ENCODE measurements at regions not wholly inside any gene's neighbourhood (a gene's known extent, or its start where the extent isn't known, plus 50 kb on each side); places are given as distances from the start of the nearest gene placed in this dataset.
A peak's percentile ranks its signal among the peaks of the same experiment; 100 is the strongest.

DNA sequence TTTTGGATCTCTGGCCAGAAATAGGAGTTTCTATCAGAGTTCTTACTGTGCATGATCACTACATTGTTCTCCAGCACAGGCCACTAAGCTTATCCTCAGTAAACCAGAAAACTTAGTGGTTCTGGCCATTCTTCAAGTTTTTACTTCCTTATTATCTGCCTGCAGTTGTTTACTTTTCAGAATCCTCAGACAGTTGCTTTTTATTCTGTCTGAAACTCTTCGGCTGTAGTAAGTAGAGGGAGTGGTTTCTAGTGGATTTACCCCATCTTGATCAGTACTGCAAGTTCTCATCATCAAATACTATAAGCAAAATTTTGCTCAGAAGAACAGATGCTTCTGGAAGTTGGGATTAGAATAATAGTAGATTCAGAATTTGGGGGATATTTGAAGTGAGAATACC lies 193.0 kb upstream of the RARB start:
- Histone ChIP-seq H3K4me1 (0 out of 3 replicates have a peak, but pooled peaks cover 3% of the 10 kb centered on the region), H3K4me2 (peak overlapping the region; percentile 20; the same call in 2 of the 3 replicates), H3K9me3 (no peaks in the 10 kb centered on the region), H3K27ac (0 out of 6 replicates have a peak overlapping the region, but pooled peaks of 1 of the 2 experiments have one; percentile 19), H3K4me3 (no peak overlapping the region)
- TF ChIP-seq FOXS1 (CRISPR knock-in tag; IDR thresholded peaks at IDR 0.05) = no peak
- no peak for TF ChIP-seq SMC3 (IDR thresholded peaks at IDR 0.05)
- no peak for TF ChIP-seq CBX8 (IDR thresholded peaks at IDR 0.05)
- TF ChIP-seq CBX2 (IDR thresholded peaks at IDR 0.05; ENCODE audit: borderline replicate concordance, low read depth) = no peak
- TF ChIP-seq, protein P1, sequence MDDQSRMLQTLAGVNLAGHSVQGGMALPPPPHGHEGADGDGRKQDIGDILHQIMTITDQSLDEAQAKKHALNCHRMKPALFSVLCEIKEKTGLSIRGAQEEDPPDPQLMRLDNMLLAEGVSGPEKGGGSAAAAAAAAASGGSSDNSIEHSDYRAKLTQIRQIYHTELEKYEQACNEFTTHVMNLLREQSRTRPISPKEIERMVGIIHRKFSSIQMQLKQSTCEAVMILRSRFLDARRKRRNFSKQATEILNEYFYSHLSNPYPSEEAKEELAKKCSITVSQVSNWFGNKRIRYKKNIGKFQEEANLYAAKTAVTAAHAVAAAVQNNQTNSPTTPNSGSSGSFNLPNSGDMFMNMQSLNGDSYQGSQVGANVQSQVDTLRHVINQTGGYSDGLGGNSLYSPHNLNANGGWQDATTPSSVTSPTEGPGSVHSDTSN (IDR thresholded peaks at IDR 0.05) = no peak
- TF ChIP-seq, protein P2, sequence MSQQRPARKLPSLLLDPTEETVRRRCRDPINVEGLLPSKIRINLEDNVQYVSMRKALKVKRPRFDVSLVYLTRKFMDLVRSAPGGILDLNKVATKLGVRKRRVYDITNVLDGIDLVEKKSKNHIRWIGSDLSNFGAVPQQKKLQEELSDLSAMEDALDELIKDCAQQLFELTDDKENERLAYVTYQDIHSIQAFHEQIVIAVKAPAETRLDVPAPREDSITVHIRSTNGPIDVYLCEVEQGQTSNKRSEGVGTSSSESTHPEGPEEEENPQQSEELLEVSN (IDR thresholded peaks at IDR 0.05; ENCODE audit: borderline replicate concordance, low read depth) = no peak
- no peak for TF ChIP-seq ZC3H11A (IDR thresholded peaks at IDR 0.05)
- ATAC-seq (peak in 1 of 2 experiments; percentile 40; a peak in 1 of 6 replicates), FAIRE-seq (no peak), DNase-seq (ENCODE audit: low read depth in 1 of 2, low spot score in 1 of 2) (no peak)
- POLR2A ChIA-PET = no interaction called here
- 3% methylated on average over 1 of the region's 1 CpG for WGBS (ENCODE audit: missing lambda C conversion rate)
- CTCF ChIA-PET = no interaction called here

DNA sequence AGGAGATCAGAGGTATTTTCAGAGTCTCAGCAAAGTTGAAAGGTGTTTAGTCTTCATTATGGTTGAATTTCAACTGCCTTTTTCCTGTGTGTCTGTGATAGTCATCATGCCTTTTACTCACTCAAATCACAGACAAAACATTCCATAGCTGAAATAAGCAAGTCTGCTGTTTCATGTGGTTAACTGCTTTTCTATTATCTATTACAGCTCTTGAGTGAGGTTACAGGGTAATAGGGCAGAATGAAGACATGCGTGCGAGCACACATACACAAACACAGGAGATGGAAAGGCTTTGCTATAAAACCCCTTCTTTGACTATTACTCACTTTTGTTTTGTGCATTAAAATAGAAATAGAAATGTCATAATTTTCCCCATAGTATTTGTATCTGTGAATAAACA lies 192.6 kb upstream of the RARB start:
- CTCF ChIA-PET = no interaction called here
- no peaks in the 10 kb centered on the region for H3K9me3 ChIP-seq
- 0 out of 3 replicates have a peak, but pooled peaks cover 3% of the 10 kb centered on the region for H3K4me1 ChIP-seq
- no peak for FAIRE-seq
- POLR2A ChIA-PET = no interaction called here
- no peak for DNase-seq (ENCODE audit: low read depth in 1 of 2, low spot score in 1 of 2)
- no peak overlapping the region for H3K4me3 ChIP-seq
- H3K27ac ChIP-seq = no peak overlapping the region
- no peak for ATAC-seq
- WGBS (ENCODE audit: missing lambda C conversion rate) = 84% methylated on average over 2 of the region's 2 CpGs
- H3K4me2 ChIP-seq = peak overlapping the region; percentile 20; the same call in 1 of the 3 replicates
- TF ChIP-seq NR3C1 (IDR thresholded peaks at IDR 0.05) (no peak), HDAC2 (IDR thresholded peaks at IDR 0.05) (no peak)

DNA sequence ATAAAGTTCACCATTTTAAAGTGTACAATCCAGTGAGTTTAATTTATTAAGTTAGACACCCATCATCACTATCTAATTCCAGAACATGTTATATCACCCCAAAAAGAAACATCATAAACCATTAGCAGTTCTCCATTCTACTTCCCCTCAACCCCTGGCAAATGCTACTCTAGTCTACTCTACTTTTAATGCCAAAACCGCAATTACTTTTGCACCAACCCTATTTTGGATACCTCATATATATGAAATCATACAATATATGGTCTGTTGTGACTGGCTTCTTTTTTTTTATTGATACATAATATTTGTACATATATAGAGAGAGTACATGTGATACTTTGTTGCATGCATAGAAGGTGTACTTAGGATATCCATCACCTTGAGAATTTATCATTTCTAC lies 190.5 kb upstream of the RARB start:
- TF ChIP-seq PHF8 (IDR thresholded peaks at IDR 0.05; ENCODE audit: borderline replicate concordance, low read depth) = no peak
- TF ChIP-seq HOXB13 (CRISPR knock-in tag; IDR thresholded peaks at IDR 0.05; ENCODE audit: low read depth) = no peak
- TF ChIP-seq ZC3H11A (IDR thresholded peaks at IDR 0.05) = no peak
- TF ChIP-seq, protein P3, sequence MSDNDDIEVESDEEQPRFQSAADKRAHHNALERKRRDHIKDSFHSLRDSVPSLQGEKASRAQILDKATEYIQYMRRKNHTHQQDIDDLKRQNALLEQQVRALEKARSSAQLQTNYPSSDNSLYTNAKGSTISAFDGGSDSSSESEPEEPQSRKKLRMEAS (IDR thresholded peaks at IDR 0.05) = no peak
- no peak for TF ChIP-seq ESRRA (IDR thresholded peaks at IDR 0.05; ENCODE audit: borderline replicate concordance, low read length)
- no peak for TF ChIP-seq CHD2 (IDR thresholded peaks at IDR 0.05; ENCODE audit: low read length, partially characterized antibody)
- TF ChIP-seq, protein P4, sequence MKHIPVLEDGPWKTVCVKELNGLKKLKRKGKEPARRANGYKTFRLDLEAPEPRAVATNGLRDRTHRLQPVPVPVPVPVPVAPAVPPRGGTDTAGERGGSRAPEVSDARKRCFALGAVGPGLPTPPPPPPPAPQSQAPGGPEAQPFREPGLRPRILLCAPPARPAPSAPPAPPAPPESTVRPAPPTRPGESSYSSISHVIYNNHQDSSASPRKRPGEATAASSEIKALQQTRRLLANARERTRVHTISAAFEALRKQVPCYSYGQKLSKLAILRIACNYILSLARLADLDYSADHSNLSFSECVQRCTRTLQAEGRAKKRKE (CRISPR knock-in tag; IDR thresholded peaks at IDR 0.05; ENCODE audit: low read depth) = no peak
- no peak for TF ChIP-seq MAFK (IDR thresholded peaks at IDR 0.05; ENCODE audit: partially characterized antibody)
- no peak for TF ChIP-seq FOSL2 (IDR thresholded peaks at IDR 0.05)
- no peak for TF ChIP-seq FOSL2 (CRISPR knock-in tag; IDR thresholded peaks at IDR 0.05)
- TF ChIP-seq POLR2A (IDR thresholded peaks at IDR 0.05; ENCODE audit: low read length) = no peak
- no peak for TF ChIP-seq EHMT2 (IDR thresholded peaks at IDR 0.05; ENCODE audit: low read depth)
- TF ChIP-seq HEYL (CRISPR knock-in tag; IDR thresholded peaks at IDR 0.05) = no peak
- TF ChIP-seq, protein P1 (IDR thresholded peaks at IDR 0.05) = no peak
- TF ChIP-seq, protein P5, sequence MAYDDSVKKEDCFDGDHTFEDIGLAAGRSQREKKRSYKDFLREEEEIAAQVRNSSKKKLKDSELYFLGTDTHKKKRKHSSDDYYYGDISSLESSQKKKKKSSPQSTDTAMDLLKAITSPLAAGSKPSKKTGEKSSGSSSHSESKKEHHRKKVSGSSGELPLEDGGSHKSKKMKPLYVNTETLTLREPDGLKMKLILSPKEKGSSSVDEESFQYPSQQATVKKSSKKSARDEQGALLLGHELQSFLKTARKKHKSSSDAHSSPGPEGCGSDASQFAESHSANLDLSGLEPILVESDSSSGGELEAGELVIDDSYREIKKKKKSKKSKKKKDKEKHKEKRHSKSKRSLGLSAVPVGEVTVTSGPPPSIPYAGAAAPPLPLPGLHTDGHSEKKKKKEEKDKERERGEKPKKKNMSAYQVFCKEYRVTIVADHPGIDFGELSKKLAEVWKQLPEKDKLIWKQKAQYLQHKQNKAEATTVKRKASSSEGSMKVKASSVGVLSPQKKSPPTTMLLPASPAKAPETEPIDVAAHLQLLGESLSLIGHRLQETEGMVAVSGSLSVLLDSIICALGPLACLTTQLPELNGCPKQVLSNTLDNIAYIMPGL (CRISPR knock-in tag; IDR thresholded peaks at IDR 0.05; ENCODE audit: borderline replicate concordance) = no peak
- TF ChIP-seq, protein P6, sequence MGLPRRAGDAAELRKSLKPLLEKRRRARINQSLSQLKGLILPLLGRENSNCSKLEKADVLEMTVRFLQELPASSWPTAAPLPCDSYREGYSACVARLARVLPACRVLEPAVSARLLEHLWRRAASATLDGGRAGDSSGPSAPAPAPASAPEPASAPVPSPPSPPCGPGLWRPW (IDR thresholded peaks at IDR 0.05) = no peak
- TF ChIP-seq TP53 (CRISPR knock-in tag; IDR thresholded peaks at IDR 0.05) = no peak
- no peak for TF ChIP-seq CHD4 (IDR thresholded peaks at IDR 0.05; ENCODE audit: borderline replicate concordance)
- TF ChIP-seq SMC3 (IDR thresholded peaks at IDR 0.05) = no peak
- TF ChIP-seq HDAC2 (IDR thresholded peaks at IDR 0.05) = no peak
- no peak for TF ChIP-seq ZNF302 (CRISPR knock-in tag; IDR thresholded peaks at IDR 0.05)
- no peak for DNase-seq (ENCODE audit: low read depth in 1 of 2, low spot score in 1 of 2)
- no peak overlapping the region for H3K4me2 ChIP-seq
- POLR2A ChIA-PET = no interaction called here
- H3K4me3 ChIP-seq = no peak overlapping the region
- no peaks in the 10 kb centered on the region for H3K9me3 ChIP-seq
- no peak overlapping the region for H3K27ac ChIP-seq
- CTCF ChIA-PET = no interaction called here
- 0 out of 3 replicates have a peak, but pooled peaks cover 3% of the 10 kb centered on the region for H3K4me1 ChIP-seq
- FAIRE-seq = no peak
- no peak for ATAC-seq
- 12% methylated on average over 1 of the region's 1 CpG for WGBS (ENCODE audit: missing lambda C conversion rate)
